ENCODE measurements at regions not wholly inside any gene's neighbourhood (a gene's known extent, or its start where the extent isn't known, plus 50 kb on each side); places are given as distances from the start of the nearest gene placed in this dataset.
A peak's percentile ranks its signal among the peaks of the same experiment; 100 is the strongest.

DNA sequence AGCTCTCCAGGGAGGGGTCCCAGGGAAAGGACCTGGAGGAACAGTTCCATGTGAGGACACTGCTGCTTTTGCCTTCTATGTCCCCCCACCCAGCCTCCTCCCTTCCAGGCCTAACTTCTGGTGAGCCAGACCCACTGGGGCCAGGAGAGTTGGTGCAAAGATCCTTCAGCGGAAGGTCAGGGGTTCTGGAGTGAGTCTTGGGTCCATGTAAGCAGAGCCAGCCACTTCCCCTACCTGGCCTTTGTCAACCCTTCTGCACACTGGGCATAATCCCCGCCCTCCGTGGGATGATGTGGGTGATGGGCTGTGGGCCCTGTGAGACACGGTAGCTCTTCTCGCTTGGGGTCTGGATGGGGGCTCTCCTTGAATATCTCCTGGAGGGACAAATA is 76.9 kb downstream of the RHOB start:
- no peak for DNase-seq

DNA sequence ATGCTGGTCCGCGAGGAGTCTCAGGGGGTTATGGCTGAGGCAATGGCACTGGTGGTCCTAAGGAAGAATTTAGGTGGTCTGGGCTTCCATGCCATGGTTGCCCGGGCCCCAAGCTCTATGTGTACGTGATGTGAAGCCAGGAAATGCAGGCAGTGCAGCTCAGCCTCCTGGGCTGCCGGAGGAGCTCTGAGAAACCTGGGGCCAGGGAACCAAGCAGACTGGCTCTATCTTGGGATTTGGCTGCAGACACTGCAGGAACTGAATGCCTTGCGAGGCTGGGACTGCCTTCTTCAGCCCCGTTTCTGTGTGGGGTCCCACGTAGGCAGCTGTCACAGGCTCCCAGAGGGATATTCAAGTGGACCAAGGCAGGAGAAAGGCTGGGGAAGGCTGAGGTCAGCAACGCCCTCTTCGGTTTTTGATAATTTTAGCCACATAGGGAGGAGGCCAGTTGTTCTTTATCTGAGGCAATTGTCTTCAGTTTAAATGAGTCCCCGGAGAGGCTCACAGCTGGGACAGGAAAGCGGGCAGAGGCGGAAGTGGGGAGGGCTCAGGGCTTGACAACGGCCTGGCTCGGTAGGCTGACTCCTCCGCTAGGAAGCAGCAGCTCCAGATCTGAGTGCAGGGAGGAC is 77.7 kb downstream of the RHOB start:
- no peak for DNase-seq

DNA sequence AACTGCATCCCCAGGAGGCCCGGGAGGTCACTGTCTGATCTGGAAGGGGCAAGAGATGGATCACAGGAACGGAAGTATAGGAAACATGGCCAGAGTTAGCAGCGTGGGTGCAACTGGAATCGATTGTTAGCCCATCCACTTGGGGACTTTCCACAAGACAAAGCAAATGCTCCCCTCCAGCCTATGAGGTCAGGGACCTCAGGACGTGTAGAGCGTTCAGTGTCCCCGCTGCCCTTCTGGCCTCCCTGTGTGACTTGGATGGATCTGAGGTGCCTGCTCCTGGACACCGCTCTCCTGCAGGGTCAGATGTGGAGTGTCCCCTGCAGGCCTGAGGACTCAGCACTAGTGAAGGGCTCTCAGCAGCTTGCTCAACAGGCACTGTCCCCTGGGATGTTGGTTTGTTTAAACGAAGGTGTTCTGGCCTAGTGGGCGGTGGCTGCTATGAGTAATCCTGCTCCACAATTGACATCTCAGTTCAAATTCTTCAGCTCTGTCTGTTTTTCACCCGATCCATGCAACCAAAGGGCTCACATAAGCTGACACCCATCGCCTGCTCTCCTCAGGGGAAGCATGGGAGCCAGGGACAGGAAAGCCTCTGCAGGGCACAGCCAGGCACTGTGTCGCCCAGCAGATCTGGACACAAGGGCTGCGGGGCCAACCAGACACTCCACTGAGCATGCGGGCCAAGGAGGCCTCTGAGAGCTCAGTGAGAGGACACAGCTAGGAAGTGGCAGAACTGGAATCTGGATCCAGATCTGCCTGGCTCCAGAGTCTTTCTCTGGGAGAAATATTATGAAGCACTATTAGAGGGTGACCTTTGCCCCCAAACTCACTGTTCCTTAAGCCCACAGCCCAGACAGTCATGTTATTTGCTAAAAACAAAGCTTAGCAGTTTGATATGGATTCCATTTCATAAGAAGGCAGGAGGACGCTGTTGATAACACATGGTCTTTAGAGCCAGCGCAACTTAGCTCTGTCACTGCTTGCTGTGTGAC is 78.5 kb downstream of the RHOB start:
- no peak for DNase-seq

DNA sequence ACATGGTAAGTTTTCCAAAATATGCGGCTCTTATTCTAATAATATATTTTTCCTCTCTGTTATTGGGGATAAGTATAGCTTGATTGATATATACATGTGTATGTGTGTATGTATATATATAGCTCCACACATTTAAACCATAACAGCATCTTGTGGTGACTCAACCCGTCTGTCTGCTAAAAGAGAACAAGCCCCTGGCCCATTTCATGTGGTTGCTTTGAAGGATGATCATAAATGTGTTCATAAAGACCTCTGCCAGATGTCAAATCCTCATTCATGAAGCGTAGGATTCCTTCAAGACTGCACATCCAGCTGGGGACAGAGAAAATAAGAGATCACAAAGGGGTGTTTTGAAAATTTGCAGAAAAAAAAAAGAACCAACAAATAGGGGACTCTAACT is 79.3 kb downstream of the RHOB start:
- no peak for DNase-seq

DNA sequence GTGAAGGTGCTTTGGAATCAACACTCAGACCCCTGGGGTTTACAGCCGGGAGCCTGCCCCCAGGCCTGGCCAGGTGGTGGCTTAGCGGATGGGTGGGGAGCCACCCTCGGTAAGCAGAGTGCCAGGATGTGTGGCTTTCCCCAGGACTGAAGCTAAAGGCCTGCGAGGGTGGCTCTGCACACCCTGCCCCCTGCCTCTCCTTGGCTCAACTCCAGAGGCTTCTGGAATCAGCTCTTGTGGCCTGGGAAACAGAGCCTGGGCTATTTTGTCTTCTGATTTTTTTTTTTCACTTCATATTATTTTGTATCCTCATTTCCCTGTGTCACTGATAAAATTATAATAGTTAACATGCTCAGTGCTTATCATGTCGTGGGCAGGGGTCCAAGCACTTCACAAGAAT is 79.8 kb downstream of the RHOB start:
- no peak for DNase-seq

DNA sequence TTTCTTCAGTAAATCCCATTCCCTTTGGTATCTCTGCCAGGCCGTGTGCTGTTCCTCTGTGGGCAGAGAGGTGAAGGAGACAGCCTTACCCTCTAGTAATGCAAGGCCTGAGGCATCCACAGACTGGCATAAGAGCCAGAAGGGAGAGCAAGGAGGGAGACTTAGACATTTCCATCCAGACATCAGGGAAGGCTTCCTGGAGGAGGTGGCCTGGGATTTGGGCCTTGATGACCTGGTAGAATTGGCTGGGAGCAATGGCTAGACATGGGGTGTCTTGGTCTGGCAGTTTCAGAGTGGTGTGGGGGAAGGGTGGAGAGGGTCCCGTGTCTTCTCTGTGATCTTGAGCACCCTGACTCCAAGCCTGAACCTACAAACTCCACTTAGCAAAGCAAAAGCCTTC is 81.8 kb downstream of the RHOB start:
- DNase-seq: no peak

DNA sequence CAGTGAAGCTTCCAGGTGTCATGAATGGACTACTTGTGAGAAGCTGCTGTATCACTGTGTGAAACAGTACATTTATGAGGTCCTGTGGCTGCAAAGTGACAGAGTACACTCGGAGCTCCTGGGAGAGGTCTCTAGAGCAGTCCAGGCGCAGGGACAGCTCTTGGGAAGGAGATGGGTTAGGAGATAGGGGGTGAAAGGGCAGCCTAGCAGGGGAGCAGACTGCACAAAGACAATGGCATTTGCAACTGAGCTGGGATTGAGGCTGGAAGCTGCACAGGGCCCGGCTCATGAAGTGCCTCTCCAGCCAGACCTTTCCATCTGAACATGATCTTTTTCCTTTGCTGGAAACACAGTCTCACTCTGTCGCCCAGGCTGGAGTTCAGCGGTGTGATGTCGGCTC is 83.6 kb downstream of the RHOB start:
- DNase-seq: no peak

DNA sequence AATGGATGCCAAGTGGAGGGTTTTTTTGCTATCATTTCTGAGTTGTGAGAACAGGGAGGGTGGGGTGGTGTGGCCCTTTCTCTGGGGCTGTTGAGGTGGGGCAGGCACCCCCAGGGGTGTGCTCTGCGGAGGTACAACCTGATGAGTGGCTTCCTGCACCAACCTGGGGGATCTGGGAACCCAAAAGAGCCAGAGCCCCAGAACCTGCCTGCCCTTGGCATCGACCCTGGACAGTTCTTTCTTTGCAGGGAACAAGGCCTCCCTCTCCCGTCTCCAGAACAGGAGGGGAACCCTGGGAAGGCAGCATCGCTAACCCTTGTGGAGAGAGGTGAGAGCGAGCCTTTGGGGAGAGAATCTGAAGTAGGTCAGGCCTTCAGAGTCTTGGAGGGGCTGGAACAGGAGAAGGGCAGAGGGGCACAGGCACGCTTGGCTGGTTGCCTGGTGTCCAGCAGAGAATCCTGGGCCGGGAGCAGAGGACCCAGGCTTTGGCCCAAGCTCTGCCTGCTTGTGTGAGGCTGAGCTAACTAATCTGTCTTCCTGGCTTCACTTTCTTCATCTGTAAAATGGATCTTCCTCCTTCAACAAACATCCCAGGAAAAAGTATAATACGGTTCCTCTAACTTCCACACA is 84.9 kb downstream of the RHOB start:
- DNase-seq: no peak

GRCh38 chr2:20532634-20533437 is 86.0 kb downstream of the RHOB start:
- no peak for DNase-seq

DNA sequence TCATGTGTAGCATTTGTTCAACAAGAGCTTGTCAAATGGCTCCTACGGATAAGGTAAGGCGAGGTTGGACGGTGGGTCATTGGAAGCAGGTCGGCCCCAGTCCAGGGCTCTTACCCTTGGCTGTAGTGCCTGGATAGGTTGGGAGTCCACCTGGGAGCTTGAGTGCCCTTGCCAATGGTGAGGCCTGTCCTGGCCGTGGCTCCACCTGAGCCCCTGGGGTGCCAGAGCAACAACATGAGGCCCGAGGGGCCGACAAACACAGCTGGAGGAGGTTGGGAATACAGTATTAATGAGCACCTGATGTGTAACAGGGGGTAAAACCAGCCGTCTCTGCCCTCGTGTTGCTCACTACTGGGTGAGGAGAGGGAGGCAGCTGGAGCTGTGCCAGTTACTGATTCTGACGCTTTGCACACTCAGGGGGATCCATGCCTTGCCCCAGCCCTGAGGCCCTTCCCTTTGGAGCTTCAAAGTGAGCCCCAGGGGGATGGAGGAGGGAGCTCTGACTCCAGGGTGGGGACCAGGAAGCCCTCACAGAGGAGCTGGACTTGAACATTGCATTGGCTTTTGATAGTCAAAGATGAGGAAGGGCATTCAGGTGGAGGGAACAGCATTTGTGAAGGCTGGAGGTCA is 87.2 kb downstream of the RHOB start:
- no peak for DNase-seq

DNA sequence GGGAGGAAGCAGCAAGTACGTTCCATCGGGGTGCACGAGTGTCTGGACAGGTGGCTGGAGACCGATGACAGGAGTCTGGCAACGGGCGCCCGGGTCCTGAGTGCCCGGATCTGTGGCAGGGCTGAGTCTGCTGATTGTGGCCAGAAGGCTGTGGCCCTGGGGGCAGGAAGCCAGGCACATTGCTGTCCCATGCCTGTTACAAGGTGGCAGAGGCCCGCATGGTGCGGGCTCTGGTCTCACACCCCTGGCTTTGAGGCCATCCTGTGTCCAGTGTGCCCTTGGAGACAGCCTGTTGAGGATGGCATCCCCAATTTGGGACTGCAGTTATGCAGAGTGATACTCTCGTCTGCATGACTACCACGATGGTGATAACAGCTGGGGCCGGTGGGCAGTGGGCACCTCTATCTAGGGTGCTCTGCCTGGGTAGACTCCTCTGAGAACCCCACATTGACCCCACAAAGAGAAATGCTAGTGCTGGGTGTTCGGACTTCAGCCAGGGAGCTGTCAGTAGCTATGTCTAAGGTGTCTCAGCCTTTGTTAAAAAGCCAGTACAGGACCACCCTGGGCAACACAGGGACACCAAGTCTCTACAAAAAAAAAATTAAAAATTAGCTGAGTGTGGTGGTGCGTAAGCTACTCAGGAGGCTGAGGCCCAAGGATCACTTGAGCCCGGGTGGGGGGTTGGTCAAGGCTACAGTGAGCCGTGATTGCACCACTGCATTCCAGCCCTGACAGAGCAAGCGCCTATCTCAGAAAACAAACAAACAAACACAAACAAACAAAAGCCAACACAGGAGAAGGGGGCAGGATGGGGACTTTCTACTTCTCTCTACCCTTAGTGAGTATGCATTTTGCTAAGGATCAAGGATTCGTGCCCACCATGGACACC is 88.3 kb downstream of the RHOB start:
- no peak for DNase-seq

DNA sequence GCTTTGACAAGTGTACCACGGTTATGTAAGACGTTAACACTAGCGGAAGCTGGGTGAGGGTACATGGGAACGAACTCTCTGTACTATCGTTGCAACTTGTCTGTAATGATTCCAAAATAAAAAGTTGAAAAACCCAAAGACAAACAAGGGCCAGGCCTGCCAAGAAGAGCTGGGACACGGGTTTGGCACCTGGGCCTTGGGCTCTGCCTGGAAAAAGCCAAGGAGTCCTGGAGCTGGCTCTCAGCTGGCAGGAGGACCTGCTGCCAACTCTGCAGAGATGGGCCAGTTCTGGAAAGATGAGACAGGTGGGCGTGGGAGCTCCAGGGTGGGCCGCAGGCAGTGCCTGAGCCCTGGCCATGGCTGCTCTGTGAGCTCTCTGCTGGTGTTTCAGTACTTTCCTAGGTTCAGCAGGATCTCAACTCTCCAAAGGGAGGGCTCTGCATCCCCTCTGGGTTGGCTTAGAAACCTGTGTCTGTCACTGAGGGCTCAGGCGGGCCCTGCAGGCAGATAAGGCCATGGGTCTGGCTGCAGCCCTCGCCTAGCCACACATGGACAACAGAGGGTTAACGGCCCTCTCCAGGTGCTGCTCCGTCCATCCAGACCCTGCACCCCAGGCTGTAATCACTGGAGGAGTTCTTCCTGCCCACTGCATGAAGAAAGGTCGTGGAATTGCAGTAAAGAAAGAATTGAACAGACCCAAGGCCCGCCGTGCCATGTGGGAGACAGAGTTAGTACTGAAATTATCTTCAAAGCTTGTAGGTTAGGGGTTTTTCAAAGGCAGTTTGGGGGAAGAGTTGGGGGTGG is 89.9 kb downstream of the RHOB start:
- DNase-seq: no peak

DNA sequence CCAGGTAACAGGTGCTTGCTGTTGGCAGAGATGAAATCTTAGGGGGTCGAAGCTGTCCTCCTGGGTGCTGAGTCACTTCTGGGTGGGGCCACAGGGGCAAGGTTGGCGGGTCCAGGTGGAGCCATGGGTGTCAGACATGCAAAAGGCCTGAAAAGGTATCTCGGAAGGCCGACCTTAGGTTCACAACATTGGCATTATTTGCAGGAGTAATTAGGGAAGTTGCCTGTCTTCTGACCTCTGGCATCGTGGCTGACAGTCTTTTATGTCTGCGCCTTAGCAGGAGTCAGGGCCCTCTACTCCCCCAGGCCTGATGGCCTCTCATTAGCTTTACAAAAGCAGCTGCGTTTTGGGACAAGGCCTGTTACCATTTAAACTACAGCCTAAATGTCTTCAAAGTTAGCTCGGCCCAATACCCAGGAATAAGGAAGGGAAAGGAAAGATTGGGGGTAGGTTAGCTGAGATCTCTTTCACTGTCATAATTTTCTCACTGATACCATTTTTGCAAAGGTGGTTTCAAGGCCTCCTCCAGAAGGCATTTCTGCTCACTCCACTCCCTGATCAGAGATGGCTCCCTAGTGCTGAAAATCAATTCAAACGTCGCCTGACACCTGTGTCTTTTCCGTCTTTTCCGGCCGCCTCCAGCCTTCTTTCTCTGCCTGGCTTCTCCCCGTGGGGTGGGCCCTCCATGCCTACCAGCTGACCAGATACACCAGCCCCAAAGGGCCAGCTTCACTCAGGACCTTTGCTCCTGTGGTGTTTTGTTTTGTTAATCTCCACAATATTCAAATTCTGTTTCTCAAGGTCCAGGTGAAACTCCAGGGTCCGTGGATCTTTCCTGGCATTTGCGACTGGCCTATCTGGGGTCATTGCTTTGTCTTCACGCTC is 90.8 kb downstream of the RHOB start:
- no peak for DNase-seq

DNA sequence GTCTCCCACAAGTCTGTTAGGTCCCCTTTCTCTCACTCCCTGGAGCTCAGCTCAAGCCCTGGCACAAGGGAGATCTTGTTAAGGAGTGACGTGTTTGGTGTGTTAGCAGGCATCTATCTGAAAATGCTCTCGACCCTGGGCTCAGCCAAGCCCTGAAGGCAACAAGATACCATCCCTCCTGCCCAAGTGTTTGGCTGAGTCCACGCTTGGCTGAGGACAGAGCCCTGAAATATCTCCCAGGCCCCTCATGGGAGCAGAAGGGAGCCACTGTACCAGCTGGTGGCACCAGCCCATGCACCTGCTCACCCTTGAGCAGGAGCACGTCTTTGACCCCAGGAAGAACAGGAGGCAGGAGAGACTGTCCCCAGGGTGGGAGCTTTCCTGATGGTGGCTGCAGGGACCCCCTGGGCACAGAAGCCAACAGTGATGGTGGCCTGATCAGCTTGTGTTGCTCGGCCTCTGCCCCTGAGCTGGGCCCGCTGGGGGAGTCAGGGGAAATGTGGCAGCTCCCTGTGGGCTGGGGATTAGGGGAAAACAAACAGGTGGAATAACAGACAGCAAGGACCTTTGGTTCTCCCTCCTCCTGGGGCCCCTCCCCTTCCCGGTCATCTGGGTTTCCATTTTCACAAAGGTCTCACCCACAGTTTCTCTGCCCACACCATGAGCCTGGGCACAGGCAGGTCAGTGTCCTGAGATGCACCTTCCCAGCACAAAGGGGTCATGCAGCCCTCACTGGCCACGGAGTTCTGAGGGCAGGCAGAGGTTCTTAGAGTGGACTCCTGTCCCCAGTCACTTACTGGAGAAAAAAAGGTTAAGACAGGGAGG is 91.6 kb downstream of the RHOB start:
- DNase-seq: no peak

- peak; percentile 39 for DNase-seq
These were observed 92.4 kb downstream of the RHOB start for GRCh38 chr2:20539133-20539719.

DNA sequence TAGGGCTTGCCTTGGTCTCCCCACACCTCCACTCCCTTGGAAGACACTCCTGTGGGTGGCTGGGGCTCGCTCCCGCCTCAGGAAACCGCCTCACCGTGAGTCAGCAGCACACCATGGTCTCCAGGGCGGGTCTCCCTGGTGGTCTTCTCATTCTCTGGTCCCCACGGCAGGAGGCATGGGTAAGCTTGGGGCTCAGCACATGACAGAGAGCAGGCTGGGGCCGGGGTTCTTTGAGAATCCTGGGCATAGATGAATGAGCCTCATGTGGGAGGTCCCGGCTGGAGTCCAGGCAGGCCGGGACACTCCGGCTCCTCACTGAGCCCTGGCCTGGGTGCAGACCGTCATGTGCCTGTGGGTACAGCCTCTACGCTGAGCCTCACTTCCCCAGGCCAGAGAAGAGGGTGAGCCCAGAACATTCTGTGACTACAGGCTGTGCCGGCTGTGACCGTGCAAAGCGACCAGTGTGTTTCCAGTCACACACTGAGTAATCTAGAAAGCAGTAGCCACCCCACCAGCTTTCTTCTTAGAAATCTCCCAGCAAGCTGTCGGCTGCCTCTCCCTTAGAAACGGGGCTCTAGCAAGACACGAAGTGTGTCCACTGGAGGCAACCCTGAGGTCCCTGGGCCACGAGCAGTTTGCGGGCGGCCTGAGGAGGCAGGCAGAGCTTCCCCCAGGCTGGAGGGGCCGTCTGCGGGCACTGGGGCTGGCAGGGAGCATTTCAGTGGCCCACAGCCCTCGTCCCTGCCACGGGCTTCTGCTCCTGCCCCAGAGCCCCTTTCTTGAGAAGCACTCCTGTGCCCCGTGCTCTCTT is 93.1 kb downstream of the RHOB start:
- peak; percentile 20 for DNase-seq

DNA sequence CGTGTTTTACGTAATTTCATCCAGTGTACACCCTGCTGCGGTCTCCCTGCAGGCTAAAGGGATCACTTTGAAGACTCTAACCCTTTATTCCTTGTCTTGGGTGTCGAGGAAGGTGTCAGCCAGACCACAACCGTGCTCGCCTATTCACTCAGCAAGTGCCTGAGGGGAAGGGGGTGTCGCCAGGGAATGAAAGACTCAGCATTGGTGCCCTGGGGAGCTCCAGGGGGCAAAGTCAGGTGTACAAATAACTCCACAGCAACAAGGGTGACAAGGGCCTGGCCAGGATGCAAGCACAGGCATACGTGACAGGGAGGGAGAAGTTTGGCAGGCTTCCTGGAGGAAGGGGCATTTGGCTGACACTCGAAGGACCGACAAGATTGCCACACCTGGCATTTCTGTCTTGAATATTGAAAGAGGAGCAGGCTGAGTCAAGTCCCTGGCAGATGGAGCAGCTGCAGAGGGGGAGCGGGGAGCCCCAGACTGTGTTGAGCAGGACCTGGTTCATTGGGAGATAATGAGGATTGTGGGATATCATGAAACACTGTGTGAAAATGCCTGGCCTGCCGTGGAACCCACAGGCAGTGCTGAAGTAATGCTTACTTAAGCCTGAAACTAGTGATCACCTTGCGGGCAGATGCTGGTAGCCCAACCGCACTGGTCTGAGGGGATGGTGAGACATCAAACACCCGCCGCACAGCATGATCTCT is 93.9 kb downstream of the RHOB start:
- DNase-seq: no peak

Data from activated CD4-positive, alpha-beta T cell treated with anti-CD3 and anti-CD28 coated beads, Interleukin-2, amount 50 U/mL, for 16 hours (primary cell).